ENCODE measurements at regions not wholly inside any gene's neighbourhood (a gene's known extent, or its start where the extent isn't known, plus 50 kb on each side); places are given as distances from the start of the nearest gene placed in this dataset.

DNA sequence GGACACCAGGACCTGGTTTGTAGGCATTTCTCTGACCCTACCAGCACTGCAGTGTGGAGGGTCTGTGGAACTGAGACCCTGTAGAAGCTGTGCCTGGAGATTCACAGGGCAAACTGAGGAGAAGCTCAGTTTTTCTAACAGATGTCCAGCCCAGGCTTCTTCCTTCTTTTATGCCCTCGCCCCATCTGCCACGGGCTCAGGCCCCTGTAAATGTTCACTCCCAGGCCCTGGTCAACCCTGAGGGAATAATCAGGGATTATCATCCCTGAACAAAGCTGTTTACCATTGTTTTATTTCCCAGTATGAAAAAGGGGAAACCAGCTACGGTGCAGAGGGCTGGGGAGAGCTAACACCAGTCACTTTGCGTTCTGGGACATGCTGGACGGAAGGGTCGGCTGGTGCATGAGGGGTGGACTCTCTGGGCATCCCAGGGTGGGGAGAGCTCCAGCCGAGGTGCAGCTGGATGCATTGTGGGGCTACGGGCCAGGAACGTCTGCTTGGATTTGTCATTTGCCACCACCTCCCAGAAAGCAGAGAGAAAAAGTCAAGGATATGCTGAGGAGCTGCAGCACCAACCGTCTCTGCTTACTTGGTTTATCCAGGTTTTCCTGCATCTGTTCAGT, 183.8 kb downstream of the TFCP2L1 start:
- DNase-seq (ENCODE audit: low read depth): no peak

DNA sequence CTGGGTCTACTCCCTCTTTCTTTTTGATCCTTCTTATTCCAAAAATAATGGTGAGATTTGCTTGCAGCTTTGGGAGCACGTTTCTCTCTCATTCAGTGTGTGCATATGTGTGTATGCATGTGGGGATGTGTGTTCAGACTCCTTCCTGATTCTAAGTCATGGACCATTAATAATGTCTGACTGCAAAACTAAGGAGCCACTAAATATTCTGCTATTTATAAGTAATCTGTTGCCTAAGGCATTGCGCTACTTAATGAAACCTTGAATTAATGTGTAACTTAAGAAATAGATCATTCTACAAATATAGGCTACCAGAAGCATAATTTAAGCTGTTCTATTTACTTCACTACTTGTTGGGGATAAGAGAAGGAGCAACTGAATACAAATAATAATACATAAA, 182.1 kb downstream of the TFCP2L1 start:
- DNase-seq (ENCODE audit: low read depth): no peak

DNA sequence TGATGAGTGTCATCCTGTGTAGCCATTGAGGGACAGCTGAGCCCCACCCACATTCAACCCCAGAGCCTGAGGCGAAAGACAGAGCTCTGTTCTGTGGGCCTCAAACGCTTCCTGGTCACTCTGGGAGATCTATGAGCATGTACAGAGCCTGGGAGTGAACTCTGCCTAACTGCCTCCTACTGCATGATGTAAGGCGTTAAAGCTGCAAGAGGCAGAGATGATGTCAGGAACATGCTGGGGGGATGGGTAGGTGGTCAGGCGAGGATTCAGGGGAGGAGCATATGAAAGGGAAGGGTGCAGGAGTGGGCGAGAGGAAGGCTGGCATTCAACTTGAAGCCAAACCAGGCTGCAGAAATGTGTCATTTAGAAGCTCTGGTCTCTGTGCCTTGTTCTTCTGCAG, 181.0 kb downstream of the TFCP2L1 start:
- DNase-seq (ENCODE audit: low read depth): no peak

DNA sequence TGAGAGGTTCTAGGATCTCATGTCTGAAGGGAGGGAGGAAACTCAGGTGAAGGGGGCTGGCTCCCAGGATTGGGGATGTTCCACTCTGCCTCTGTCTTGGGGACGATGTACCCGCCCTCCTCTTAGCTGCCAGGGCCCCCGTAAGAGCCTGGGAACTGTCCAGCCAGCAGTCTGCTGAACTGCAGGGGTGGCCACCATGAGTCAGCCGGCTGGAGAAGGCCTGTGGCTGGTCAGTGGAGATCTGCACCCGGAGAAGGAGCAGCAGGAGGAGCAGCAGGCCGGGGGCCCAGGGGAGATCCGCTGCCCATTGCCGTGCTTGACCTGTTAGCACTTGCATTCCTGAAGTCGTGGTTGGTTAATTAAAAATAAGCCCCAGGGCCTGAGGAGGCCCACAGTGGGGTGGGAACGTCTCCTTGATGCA, 180.3 kb downstream of the TFCP2L1 start:
- no peak for DNase-seq (ENCODE audit: low read depth)

DNA sequence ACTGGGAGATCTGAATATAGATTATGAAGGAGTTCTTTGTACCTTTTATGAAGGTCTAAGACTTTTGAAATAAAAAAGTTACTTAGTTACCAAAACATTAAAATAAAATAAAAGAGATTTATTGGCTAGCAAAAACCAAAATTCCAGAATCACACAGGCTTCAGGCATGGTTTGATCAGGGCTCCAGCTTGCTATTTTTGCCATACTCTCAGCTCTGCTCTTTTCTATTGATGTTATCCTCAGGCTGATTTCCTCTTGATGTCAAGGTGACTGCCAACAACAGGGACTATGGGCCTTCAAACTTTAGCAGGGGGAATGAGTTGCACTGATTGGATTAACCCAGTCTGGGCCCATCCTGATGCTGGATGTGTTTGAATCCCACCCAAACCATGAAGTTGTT, 174.1 kb downstream of the TFCP2L1 start:
- DNase-seq (ENCODE audit: low read depth): no peak

DNA sequence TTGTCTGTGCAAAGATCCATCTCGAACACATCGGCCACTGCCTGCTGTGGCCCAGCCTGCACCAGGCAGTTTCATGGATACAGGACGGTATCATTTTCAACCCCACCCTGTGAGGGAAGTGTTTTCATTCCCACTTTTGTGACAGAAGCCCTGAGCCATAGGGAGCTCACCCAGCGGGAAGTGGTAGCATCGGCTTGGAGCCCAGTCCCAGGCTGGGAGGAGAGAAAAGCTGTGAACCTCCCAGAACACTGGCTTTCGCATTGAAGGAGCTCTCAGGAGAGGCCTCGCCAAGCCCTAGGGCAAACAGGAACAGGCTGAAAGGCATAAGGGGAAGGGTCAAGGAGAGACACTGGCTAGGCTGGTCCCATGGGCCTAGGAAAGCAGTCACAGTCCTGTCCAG, 166.1 kb downstream of the TFCP2L1 start:
- DNase-seq (ENCODE audit: low read depth): no peak

DNA sequence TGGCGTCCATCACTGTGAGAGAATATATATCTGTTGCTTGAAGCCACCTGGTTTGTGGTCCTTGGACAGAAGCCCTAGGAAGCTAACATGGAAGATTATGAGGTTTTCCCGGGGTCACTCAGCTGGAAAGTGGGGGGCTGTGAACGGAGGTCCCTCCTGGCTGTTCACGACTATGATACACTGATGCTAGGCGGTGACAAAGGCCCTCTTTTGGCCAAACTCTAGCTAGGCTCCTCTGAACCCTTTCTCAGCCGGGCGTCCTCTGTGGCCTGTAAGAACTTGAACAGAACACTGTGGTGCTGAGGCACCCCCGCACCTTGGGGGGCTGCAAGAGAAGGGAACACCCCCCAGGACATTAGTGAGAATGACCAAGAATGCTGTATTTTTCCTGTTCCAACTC, 164.6 kb downstream of the TFCP2L1 start:
- no peak for DNase-seq (ENCODE audit: low read depth)

DNA sequence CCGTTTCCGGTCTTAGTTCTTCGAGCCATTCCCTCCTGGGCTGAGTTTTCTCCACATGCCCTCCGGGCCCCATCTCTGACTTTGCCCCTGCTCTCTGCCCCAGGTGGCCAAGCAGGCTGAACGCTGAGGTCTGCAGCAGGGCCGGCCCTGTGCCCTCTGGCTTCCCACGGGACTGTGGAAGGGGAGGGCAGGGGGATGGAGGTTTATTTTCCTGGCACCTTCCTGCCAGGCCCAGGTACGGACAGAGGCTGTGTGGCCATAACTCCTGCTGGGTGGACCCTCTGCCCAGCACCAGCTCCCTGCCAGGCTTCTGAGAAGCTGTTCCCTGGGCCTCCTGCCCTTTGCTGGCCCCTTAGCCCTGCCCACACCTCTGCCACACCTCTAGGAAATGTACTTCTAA, 164.0 kb downstream of the TFCP2L1 start:
- DNase-seq (ENCODE audit: low read depth): no peak

DNA sequence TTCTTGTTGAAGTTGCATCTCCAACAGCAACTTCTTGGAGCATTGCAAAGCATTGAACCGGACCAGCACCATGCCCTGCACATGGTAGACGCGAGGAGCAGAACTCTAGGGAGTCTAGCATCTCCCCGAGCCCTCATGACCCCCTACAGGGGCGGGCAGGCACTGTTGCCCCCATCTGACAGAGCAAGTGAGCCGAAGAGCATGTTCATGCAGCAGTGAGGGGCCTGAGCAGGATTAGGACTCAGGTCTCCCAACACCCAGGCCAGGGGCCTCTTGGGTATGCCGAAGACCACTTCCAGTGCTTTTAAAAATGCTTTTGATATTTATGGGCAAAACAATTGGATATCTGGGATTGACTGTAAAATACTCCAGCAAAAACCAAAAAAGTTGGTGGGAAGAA, 163.3 kb downstream of the TFCP2L1 start:
- DNase-seq (ENCODE audit: low read depth): no peak

DNA sequence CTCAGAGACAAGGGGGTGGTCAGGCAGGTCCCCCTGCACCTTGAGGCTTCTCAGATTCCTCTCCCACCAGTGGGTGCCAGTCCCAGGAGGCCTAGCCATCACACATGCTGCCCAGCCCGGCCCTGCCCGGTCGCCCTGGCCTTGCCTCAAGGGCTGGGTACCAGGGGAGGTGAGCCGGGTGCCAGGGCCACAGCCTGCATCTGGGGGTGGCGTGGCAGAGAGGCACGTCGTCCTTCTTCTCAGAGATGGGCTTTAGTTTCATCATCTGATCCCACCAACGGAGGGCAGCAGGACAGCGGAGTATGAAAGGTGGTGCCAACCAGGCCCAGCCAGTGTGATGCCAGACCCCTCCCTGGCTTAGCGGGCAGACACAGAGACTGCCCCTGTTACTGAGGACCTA, 161.7 kb downstream of the TFCP2L1 start:
- no peak for DNase-seq (ENCODE audit: low read depth)

DNA sequence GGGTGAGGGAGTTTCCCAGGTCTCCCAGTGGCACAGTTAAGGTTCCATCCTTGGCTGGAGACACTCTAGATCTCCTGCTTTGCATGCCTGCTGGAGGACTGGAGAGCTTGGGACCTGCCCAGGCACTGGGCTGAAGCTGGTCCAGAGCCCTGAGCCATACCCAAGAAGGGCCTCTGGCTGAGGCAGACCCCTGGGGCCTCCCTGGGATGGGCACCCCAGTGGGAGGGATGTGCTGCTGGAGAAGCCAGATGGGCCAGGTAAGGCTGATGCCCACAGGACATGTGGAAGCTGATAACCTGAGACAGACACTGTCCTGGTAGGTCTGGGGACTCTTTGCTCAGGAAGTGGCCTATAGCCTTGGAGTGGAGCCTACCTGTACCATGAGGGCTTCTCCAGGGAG, 160.7 kb downstream of the TFCP2L1 start:
- no peak for DNase-seq (ENCODE audit: low read depth)

DNA sequence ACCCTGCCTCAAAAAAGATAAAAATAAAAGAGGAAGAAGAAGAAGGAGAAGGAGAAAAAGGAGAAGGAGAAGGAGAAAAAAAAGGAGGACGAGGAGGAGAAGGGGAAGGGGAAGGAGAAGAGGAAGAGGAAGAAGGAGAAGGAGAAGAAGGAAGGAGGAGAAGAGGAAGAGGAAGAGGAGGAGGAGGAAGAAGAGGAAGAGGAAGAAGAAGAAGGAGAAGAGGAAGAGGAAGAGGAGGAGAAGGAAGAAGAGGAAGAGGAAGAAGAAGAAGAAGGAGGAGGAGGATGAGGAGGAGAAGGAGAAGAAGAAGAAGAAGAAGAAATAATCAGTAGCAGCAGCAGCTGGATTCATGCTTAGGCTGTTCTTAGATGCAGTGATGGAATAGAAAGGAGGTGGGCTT, 159.7 kb downstream of the TFCP2L1 start:
- DNase-seq (ENCODE audit: low read depth): no peak

DNA sequence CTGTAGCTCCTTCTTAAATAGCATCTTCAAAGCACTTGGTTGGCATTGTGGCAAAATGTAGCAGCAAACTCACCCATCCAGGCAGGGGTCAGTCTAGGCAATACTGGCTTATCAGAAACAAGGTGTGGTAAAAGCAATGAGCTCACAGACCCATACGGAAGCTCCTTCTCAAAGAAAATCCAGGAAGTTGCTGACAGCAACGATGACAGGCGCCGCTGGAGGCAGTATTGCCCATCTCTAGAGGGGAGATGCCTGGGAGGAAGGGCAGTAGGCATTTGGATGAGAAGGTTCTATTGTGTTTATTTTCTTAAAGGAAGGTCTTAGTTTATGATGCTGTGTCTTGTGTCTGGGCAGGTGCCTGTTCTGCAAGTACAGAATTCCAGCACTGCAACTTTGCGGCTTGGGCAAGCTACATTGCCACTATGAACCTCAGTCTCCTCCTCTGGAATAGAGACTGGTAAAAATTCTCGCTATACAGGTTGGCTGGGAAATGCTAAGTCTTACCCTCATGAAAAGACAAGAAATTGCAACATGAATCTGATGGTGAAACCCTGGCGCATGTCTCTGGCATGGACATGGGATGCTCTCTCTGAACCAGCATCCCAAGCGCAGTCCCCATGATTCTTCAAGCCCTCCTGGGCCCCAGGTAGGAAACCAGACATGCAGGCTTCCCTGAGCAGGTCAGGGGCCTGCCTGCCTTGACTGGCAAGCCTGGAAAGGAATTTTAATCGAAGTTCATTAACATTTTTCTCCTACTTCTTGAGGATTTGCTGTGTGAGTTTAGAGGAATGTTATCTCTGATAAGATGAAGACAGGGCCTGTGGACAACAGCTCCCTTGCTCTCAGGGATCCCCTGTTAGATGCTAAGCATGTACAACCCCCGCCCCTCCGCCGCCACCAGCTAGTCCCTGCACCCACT, 156.0 kb downstream of the TFCP2L1 start:
- DNase-seq (ENCODE audit: low read depth): peak; percentile 4

DNA sequence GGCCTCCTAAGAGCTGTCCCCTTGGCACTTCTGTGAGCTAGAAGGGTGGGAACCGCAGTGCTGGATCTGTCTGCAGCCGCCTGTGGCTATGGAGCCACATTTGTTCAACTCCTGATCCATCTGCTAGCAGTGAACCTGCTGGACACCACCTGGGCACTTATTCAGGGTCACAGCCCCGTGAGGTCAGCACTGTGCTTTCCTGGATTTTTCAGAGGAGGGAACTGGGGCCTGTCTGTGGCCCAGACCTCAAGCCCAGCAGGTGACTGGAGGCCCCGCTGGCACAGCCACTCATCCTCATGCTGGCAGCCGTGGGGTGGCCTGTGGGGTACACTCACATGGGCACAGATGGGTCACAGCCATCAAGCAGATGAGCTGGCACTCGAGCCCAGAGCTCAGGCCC, 155.3 kb downstream of the TFCP2L1 start:
- DNase-seq (ENCODE audit: low read depth): no peak

DNA sequence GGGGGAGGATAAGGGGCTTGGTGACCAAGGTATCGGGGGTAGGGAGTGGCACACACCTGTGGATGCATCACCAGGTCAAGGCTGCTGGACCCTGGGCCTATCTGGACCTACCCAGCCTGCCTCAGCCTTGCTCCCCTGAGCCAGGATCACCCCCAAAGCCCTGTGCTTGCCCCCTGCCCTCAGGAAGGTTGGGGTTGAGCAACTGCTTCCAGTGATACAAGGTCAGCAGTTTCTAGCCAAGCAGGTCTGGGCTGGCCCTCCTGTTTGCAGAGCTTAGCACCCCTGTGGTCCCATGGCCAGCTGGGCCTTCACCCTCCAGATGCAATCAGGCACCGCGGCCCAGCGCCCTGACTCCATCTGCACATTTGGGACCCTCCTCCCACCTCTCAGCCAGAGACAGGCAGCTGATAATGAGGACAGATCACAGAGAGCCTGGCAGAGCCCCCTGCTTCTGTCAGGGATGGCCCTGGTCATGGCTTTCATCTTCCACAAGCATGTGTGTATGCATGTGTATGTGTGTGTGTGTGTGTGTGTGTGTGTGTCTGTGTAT, 154.6 kb downstream of the TFCP2L1 start:
- no peak for DNase-seq (ENCODE audit: low read depth)

DNA sequence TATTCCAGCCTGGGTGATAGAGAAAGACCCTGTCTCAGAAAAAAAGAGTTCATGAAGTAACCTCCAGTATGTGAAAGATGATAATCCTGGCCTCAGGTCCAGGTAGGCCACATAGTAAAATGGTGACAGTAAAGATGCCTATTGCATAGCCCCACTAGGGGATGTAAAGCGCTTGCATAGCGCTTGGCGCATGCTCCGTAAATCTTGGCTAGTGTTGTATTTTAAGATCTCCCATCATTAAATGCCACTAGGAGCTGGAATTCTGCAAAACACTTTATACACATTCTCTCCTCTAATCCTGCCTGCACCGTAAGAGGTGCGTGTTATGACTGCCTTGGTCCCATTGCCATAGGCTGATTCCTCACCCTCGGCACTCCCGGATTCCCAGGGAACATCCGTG, 153.6 kb downstream of the TFCP2L1 start:
- DNase-seq (ENCODE audit: low read depth): no peak

DNA sequence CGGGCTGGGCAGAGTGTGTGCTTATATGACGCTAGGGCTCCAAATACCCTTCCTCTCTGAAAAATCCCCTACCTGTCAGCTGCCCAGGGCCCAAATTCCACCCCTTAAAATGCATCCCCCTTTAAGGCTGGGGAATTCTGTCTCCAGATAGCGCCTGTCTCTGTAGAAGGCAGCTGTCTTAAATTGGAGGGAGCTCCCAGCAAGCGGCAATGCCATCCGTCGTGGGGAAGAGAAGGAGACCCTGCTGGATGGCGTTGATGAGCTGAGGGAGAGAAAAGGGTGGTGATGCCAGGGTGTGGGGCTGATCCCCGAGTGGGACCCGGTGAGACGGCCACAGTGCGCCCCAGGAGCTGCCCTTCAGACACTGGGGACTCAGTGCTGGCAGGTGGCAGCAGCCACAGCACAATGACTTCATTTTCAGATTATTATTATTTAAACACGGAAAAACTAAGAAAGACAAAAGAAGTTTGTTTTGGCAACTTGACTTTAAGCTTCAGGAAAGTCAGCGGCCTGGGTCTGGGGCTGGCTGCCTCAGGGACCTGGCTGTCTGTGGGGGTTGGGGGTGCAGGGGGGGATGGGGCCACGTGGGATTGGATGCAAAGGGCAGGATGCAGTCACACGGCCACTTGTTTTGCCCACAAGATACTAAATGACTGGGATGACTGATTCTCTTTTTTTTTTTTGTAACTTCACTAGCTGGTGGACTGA, 152.8 kb downstream of the TFCP2L1 start:
- no peak for DNase-seq (ENCODE audit: low read depth)

DNA sequence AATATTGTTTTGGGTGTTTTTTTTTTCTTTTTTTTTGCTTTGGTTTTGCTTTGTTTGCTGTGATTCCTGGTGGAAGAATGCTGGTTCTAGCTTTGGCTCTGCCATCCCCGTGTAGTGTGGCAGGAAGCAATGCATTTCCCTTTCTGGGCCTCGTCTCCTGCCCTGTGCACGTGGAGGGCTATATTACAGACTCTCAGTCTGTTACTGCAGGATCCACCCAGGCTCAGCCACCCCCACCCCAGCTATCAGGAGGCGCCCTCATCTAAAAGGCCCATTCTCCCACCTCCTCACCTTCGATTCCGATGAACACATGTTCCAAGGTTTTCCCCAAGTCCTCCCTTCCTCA, 152.3 kb downstream of the TFCP2L1 start:
- DNase-seq (ENCODE audit: low read depth): no peak

DNA sequence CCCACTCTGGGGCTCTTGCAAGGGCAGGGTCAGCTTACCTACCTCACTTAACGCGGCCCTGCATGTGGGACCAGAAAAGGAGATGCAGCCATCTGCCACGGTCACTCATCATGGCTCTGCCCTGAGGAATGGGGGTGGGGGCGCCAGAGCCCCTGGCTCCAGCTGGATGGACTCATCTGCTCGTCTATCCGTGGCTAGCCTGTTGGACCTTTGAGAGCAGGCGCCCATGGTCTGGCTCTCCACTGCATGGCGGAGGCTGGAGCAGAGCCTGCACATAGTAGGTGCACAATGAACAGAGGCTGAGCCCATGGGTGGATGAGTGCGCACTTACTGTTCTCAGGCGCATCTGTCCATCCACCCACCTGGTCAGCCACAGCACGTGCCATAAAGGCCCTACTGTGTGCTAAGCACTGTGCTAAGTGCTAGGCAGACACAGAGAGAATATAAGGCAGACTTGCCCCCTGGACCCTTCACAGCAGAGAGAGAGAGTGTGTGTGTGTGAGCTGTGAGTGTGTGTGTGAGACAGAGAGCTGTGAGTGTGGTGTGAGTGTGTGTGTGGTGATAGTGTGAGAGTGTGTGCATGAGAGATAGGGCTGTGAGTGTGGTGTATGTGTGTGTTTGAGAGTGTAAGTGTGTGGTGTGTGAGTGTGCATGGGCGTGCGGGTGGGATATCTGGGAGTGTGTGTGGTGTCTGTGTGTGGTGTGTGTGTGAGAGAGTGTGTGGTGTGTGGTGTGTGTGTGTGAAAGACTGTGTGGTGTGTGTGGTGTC, 151.3 kb downstream of the TFCP2L1 start:
- no peak for DNase-seq (ENCODE audit: low read depth)

DNA sequence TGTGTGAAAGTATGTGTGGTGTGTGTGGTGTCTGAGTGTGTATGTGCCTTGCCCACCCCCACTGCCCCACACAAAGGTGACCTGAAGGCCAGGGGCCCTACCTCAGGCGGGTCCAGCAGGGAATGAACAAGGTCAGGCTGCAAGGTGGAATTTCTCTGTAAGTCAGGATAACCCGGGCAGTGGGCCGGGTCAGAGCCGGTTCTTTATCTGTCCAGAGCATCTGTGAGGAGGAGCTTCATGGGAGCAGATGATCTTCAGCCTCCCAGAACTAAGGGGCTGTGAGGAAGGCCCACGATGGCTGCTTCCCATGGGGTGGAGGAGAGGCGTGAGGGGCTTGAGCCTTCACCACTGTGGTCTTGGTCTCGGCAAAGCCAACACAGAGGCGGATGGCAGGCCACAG, 150.3 kb downstream of the TFCP2L1 start:
- DNase-seq (ENCODE audit: low read depth): no peak

DNA sequence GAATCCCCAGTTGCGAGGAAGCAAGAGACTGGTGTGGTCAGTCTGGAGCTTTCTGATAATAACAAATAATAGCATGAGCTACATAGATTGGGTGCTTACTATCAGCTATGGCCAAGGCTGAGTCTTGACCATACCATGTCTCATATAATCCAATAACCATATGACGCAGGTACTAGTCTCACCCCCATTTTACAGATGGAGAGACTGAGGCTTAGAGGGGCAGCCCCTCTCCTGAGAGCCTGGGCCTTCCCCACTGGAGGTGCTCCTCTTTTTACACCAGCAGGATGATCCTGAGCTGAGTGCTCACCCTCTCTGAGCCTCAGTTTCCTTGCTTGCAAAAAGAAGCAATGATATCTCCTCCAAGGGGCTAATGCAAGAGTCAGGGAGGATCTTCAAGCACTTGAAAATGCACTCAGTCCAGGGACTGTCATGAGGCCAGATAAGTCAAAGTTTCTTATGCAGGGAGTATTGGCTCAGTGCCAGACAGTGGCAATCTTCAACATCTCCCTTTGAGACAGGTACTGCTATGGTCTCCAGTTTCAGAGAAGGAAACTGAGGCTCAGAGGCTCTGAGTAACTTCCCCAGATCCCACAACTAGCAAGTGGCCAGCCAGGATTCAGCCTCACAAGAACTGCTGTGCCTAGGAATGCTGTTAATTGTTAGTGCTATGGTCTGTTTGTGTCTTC, 149.7 kb downstream of the TFCP2L1 start:
- DNase-seq (ENCODE audit: low read depth): no peak

DNA sequence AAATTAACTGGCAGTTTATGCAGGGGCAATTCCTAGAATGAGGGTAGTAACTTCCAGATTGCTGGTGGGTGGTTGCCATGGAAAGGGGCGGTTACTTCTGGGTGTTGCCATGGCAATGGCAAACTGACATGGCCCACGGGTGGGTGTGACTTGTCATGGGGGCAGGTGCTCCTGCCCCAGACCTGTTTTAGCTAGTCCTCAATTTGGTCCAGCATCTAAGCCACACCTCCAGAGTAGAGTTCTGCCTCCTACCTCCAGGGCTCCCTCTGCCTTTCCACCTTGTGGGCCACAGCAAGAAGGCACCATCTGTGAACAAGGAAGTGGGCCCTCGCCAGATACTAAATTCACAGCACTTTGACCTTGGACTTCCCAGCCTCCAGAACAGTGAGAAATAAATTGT, 148.7 kb downstream of the TFCP2L1 start:
- DNase-seq (ENCODE audit: low read depth): no peak
